T-helper 2 cell treated with Interferon-gamma antibody and Interleukin-4, amounts not matched to agents 5 μg/mL and 100 μg/mL, for 36 hours (primary cell): ENCODE measurements at regions not wholly inside any gene's neighbourhood (a gene's known extent, or its start where the extent isn't known, plus 50 kb on each side); places are given as distances from the start of the nearest gene placed in this dataset.
"Not testable (repeated sequence)": the region's sequence is repeated elsewhere in the genome, so short reads cannot be mapped to it uniquely, and the experiment has no call there.

ENCODE experiments used
- DNase-seq: peaks from one replicate; pipeline ENCODE4 v3.0.0; 2021; ENCODE audit warnings: low spot score
- H3K27ac Mint-ChIP-seq: one replicate; pipeline ENCODE4 v1.8.0; 2021; ENCODE audit warnings: mild to moderate bottlenecking, mixed read lengths
- H3K27me3 Mint-ChIP-seq: one replicate; pipeline ENCODE4 v1.8.0; 2021; ENCODE audit warnings: low read depth, mixed read lengths
- H3K36me3 Mint-ChIP-seq: one replicate; pipeline ENCODE4 v1.8.0; 2021; ENCODE audit warnings: low read depth, mixed read lengths
- H3K4me1 Mint-ChIP-seq: one replicate; pipeline ENCODE4 v1.8.0; 2021; ENCODE audit warnings: low read depth, mixed read lengths
- H3K4me3 Mint-ChIP-seq: one replicate; pipeline ENCODE4 v1.8.0; 2022; ENCODE audit warnings: mild to moderate bottlenecking, moderate library complexity, mixed read lengths
- H3K9me3 Mint-ChIP-seq: one replicate; pipeline ENCODE4 v1.8.0; 2021; ENCODE audit warnings: mixed read lengths

GRCh38 chr2:3899536-3900155 lies 196.3 kb downstream of the DCDC2C start:
- Mint-ChIP-seq H3K36me3 (no peaks in the 10 kb centered on the region), H3K4me1 (no peaks in the 10 kb centered on the region), H3K27ac (no peak overlapping the region), H3K27me3 (no peaks in the 10 kb centered on the region), H3K4me3 (no peak overlapping the region), H3K9me3 (peaks cover 2% of the 10 kb centered on the region)
- DNase-seq = no peak

- no peak for DNase-seq
- H3K9me3 Mint-ChIP-seq = peaks cover 9% of the 10 kb centered on the region
These were observed 198.8 kb downstream of the DCDC2C start for GRCh38 chr2:3902131-3902530.

GRCh38 chr2:3904061-3904460 lies 200.7 kb downstream of the DCDC2C start:
- H3K36me3 Mint-ChIP-seq = no peaks in the 10 kb centered on the region
- H3K27me3 Mint-ChIP-seq = no peaks in the 10 kb centered on the region
- H3K27ac Mint-ChIP-seq = no peak overlapping the region
- no peak for DNase-seq
- H3K9me3 Mint-ChIP-seq = peaks cover 24% of the 10 kb centered on the region
- no peak overlapping the region for H3K4me3 Mint-ChIP-seq
- no peaks in the 10 kb centered on the region for H3K4me1 Mint-ChIP-seq

More at GRCh38 chr2:3902131-3902530, 198.8 kb downstream of the DCDC2C start:
- Mint-ChIP-seq H3K27ac (no peak overlapping the region), H3K4me1 (no peaks in the 10 kb centered on the region), H3K27me3 (no peaks in the 10 kb centered on the region), H3K4me3 (no peak overlapping the region), H3K36me3 (no peaks in the 10 kb centered on the region)

- H3K27ac Mint-ChIP-seq, DNase-seq, H3K36me3 Mint-ChIP-seq, H3K4me1 Mint-ChIP-seq, H3K4me3 Mint-ChIP-seq, H3K27me3 Mint-ChIP-seq: not testable (repeated sequence)
- H3K9me3 Mint-ChIP-seq = peaks cover 35% of the 10 kb centered on the region
These were observed 205.1 kb downstream of the DCDC2C start for GRCh38 chr2:3908498-3908897.

GRCh38 chr2:3911882-3912455 lies 208.6 kb downstream of the DCDC2C start:
- no peaks in the 10 kb centered on the region for H3K4me1 Mint-ChIP-seq
- H3K27me3 Mint-ChIP-seq = no peaks in the 10 kb centered on the region
- no peak for DNase-seq
- peaks cover 27% of the 10 kb centered on the region for H3K9me3 Mint-ChIP-seq
- H3K27ac Mint-ChIP-seq = no peak overlapping the region
- H3K36me3 Mint-ChIP-seq = no peaks in the 10 kb centered on the region
- H3K4me3 Mint-ChIP-seq = no peak overlapping the region

GRCh38 chr2:3913166-3913565 lies 209.8 kb downstream of the DCDC2C start:
- Mint-ChIP-seq H3K4me1 (no peaks in the 10 kb centered on the region), H3K4me3 (no peak overlapping the region), H3K27ac (no peak overlapping the region), H3K9me3 (peaks cover 16% of the 10 kb centered on the region), H3K36me3 (no peaks in the 10 kb centered on the region), H3K27me3 (no peaks in the 10 kb centered on the region)
- no peak for DNase-seq

- H3K27ac Mint-ChIP-seq = no peak overlapping the region
- H3K9me3 Mint-ChIP-seq = peaks cover 9% of the 10 kb centered on the region
- DNase-seq = no peak
- H3K36me3 Mint-ChIP-seq = no peaks in the 10 kb centered on the region
- no peak overlapping the region for H3K4me3 Mint-ChIP-seq
- no peaks in the 10 kb centered on the region for H3K27me3 Mint-ChIP-seq
- no peaks in the 10 kb centered on the region for H3K4me1 Mint-ChIP-seq
These were observed 210.9 kb downstream of the DCDC2C start for GRCh38 chr2:3914241-3914640.

GRCh38 chr2:3927031-3927430 lies 223.7 kb downstream of the DCDC2C start:
- H3K4me3 Mint-ChIP-seq = no peak overlapping the region
- H3K4me1 Mint-ChIP-seq = no peaks in the 10 kb centered on the region

GRCh38 chr2:3929374-3929773 lies 226.0 kb downstream of the DCDC2C start:
- Mint-ChIP-seq H3K9me3 (peaks cover 7% of the 10 kb centered on the region), H3K27ac (no peak overlapping the region), H3K4me3 (no peak overlapping the region), H3K27me3 (no peaks in the 10 kb centered on the region), H3K36me3 (no peaks in the 10 kb centered on the region), H3K4me1 (no peaks in the 10 kb centered on the region)
- no peak for DNase-seq

More at GRCh38 chr2:3927031-3927430, 223.7 kb downstream of the DCDC2C start:
- DNase-seq = no peak
- Mint-ChIP-seq H3K9me3 (no peaks in the 10 kb centered on the region), H3K36me3 (no peaks in the 10 kb centered on the region), H3K27me3 (no peaks in the 10 kb centered on the region), H3K27ac (no peak overlapping the region)

- Mint-ChIP-seq H3K36me3 (no peaks in the 10 kb centered on the region), H3K4me1 (no peaks in the 10 kb centered on the region), H3K9me3 (peaks cover 8% of the 10 kb centered on the region), H3K27me3 (no peaks in the 10 kb centered on the region), H3K27ac (no peak overlapping the region), H3K4me3 (no peak overlapping the region)
- no peak for DNase-seq
These were observed 226.9 kb downstream of the DCDC2C start for GRCh38 chr2:3930246-3930645.

GRCh38 chr2:3940661-3941060 lies 237.3 kb downstream of the DCDC2C start:
- no peak for DNase-seq
- H3K4me1 Mint-ChIP-seq = no peaks in the 10 kb centered on the region
- H3K27ac Mint-ChIP-seq = no peak overlapping the region

GRCh38 chr2:3942841-3943240 lies 239.5 kb downstream of the DCDC2C start:
- no peaks in the 10 kb centered on the region for H3K27me3 Mint-ChIP-seq
- DNase-seq = no peak
- no peaks in the 10 kb centered on the region for H3K36me3 Mint-ChIP-seq
- no peak overlapping the region for H3K27ac Mint-ChIP-seq
- no peak overlapping the region for H3K4me3 Mint-ChIP-seq
- H3K4me1 Mint-ChIP-seq = no peaks in the 10 kb centered on the region
- no peaks in the 10 kb centered on the region for H3K9me3 Mint-ChIP-seq

More at GRCh38 chr2:3940661-3941060, 237.3 kb downstream of the DCDC2C start:
- H3K4me3 Mint-ChIP-seq = no peak overlapping the region
- H3K9me3 Mint-ChIP-seq = no peaks in the 10 kb centered on the region
- no peaks in the 10 kb centered on the region for H3K36me3 Mint-ChIP-seq
- no peaks in the 10 kb centered on the region for H3K27me3 Mint-ChIP-seq

- Mint-ChIP-seq H3K27ac (no peak overlapping the region), H3K36me3 (no peaks in the 10 kb centered on the region), H3K4me3 (no peak overlapping the region), H3K9me3 (no peaks in the 10 kb centered on the region), H3K4me1 (no peaks in the 10 kb centered on the region), H3K27me3 (no peaks in the 10 kb centered on the region)
- DNase-seq = no peak
These were observed 240.7 kb downstream of the DCDC2C start for GRCh38 chr2:3944071-3944470.

GRCh38 chr2:3944841-3945240 lies 241.5 kb downstream of the DCDC2C start:
- no peaks in the 10 kb centered on the region for H3K36me3 Mint-ChIP-seq
- H3K27me3 Mint-ChIP-seq = no peaks in the 10 kb centered on the region
- H3K27ac Mint-ChIP-seq = no peak overlapping the region
- no peaks in the 10 kb centered on the region for H3K9me3 Mint-ChIP-seq
- no peaks in the 10 kb centered on the region for H3K4me1 Mint-ChIP-seq
- H3K4me3 Mint-ChIP-seq = no peak overlapping the region
- no peak for DNase-seq

GRCh38 chr2:3948191-3948590 lies 244.8 kb downstream of the DCDC2C start:
- H3K4me3 Mint-ChIP-seq = no peak overlapping the region
- H3K27me3 Mint-ChIP-seq = no peaks in the 10 kb centered on the region
- no peaks in the 10 kb centered on the region for H3K36me3 Mint-ChIP-seq
- H3K27ac Mint-ChIP-seq = no peak overlapping the region
- no peaks in the 10 kb centered on the region for H3K4me1 Mint-ChIP-seq
- no peak for DNase-seq
- H3K9me3 Mint-ChIP-seq = no peaks in the 10 kb centered on the region
